ENCODE measurements at regions not wholly inside any gene's neighbourhood (a gene's known extent, or its start where the extent isn't known, plus 50 kb on each side); places are given as distances from the start of the nearest gene placed in this dataset.
A peak's percentile ranks its signal among the peaks of the same experiment; 100 is the strongest.

- no peak for DNase-seq (ENCODE audit: low spot score)
Observed at GRCh38 chr9:16236882-16237281, 633.6 kb downstream of the BNC2 start.

- DNase-seq (ENCODE audit: low spot score) = no peak
Observed at GRCh38 chr9:16238623-16239138, 631.8 kb downstream of the BNC2 start.

GRCh38 chr9:16241231-16241630, 629.2 kb downstream of the BNC2 start:
- DNase-seq (ENCODE audit: low spot score) = no peak

- DNase-seq (ENCODE audit: low spot score) = no peak
Observed at GRCh38 chr9:16243798-16244197, 626.7 kb downstream of the BNC2 start.

GRCh38 chr9:16245756-16246440, 624.6 kb downstream of the BNC2 start:
- DNase-seq (ENCODE audit: low spot score) = peak; percentile 37

- no peak for DNase-seq (ENCODE audit: low spot score)
Observed at GRCh38 chr9:16246785-16247184, 623.7 kb downstream of the BNC2 start.

- DNase-seq (ENCODE audit: low spot score) = no peak
Observed at GRCh38 chr9:16247188-16247875, 623.1 kb downstream of the BNC2 start.

- DNase-seq (ENCODE audit: low spot score) = peak; percentile 61
Observed at GRCh38 chr9:16248822-16249221, 621.6 kb downstream of the BNC2 start.

- peak; percentile 87 for DNase-seq (ENCODE audit: low spot score)
Observed at GRCh38 chr9:16252616-16253015, 617.9 kb downstream of the BNC2 start.

- no peak for DNase-seq (ENCODE audit: low spot score)
Observed at GRCh38 chr9:16254674-16255073, 615.8 kb downstream of the BNC2 start.

- DNase-seq (ENCODE audit: low spot score) = no peak
Observed at GRCh38 chr9:16255217-16255616, 615.3 kb downstream of the BNC2 start.

GRCh38 chr9:16257604-16258003, 612.9 kb downstream of the BNC2 start:
- DNase-seq (ENCODE audit: low spot score) = no peak

- DNase-seq (ENCODE audit: low spot score) = no peak
Observed at GRCh38 chr9:16258191-16258590, 612.3 kb downstream of the BNC2 start.

- no peak for DNase-seq (ENCODE audit: low spot score)
Observed at GRCh38 chr9:16258708-16259107, 611.8 kb downstream of the BNC2 start.

- no peak for DNase-seq (ENCODE audit: low spot score)
Observed at GRCh38 chr9:16262477-16263261, 607.8 kb downstream of the BNC2 start.

- DNase-seq (ENCODE audit: low spot score) = no peak
Observed at GRCh38 chr9:16265688-16266087, 604.8 kb downstream of the BNC2 start.

GRCh38 chr9:16266648-16267276, 603.7 kb downstream of the BNC2 start:
- no peak for DNase-seq (ENCODE audit: low spot score)

- DNase-seq (ENCODE audit: low spot score) = peak; percentile 61
Observed at GRCh38 chr9:16267281-16268066, 603.0 kb downstream of the BNC2 start.

GRCh38 chr9:16268067-16268881, 602.2 kb downstream of the BNC2 start:
- DNase-seq (ENCODE audit: low spot score) = peak; percentile 59

GRCh38 chr9:16271967-16272366, 598.5 kb downstream of the BNC2 start:
- DNase-seq (ENCODE audit: low spot score) = no peak

Data from umbilical cord (tissue), 1 donor.